IPS-11a (cell line): ENCODE measurements at regions not wholly inside any gene's neighbourhood (a gene's known extent, or its start where the extent isn't known, plus 50 kb on each side); places are given as distances from the start of the nearest gene placed in this dataset.

Experiments used
- H3K4me3 ChIP-seq: one replicate; pipeline ENCODE4 v1.5.1; 2013; ENCODE audit warnings: low read depth, low read length, control low read depth

DNA sequence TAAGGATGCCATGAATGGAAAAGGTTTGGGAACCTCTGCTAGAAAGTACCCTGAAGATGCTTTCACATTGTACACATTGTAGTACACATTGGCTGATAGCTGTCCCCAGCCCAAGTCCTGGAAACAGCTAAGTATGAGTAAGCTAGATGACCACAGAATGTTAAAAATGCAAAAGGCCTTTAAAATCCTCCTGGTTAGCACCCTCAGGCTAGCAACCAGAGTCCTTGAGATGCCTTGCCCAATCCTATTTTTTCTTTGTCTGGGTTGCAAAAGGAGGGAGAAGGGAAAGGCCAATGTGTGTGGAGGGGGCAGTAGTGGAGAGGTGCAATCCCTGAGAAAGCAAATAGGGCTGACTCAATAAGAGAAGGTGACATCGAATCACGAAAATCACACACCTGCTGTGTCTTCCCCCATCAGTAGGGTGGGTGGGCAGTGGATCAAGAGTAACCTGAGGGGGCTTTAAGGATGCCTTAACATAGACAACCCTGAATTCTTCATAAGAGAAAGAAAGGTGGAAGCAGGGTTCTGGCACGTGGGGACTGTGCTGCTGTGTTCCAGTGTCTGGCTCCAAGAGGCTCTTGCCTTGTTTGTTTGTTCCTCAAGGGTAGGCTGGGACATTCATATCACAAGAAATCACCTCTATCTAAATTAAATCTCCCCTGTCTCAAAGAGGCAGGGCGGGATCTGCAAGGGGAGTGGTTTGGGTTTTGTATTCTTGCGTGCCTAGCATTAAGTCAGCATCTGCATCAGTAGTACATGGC lies 266.2 kb upstream of the PLXNA2 start:
- H3K4me3 ChIP-seq, result no peak overlapping the region

DNA sequence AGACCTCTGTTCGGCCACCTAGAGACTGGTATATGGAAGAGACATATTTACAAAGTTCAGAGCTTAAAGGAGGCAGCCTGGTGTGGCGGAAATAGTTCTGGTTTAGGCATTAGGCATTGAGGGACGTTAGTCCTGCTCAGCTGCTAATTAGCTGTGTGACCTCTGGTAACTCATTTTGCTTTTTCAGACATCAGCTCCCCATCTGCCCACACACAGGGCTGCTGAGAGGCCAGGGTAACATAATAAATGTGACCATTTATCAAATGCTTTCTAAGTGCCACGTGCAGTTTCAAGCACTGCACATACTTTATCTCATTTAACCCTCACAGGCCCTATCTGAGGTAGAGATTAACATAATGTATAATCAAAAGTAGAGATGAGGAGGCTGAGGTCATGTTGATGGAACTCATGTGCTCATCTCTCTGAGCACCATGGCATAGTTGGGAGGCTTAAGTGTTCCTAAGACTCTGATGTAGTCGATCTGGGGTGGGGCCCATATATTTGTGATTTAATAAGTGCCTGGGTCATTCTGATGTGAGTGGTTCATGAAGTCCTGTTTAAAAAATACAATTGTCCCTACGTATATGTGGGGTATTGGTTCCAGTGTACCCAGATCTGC lies 267.2 kb upstream of the PLXNA2 start:
- no peak overlapping the region for H3K4me3 ChIP-seq

DNA sequence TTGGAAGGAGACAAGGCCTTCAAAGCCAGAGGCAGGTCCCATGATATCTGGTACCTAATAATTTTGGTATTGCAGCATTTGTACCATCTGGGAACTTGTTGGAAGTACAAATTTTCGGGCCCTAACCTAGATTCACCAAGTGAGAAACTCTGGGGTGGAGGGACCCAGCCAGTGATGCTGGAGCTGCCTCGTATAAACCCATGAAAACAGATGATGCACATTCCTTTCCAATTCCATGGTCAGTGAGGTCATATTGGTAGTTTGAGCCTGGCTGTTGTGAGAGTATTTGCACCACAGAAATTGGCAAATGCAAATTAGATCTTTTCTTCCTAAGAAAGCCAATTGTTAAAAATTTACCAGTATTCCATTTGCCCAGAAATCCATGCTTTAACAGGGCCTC lies 269.6 kb upstream of the PLXNA2 start:
- no peak overlapping the region for H3K4me3 ChIP-seq

DNA sequence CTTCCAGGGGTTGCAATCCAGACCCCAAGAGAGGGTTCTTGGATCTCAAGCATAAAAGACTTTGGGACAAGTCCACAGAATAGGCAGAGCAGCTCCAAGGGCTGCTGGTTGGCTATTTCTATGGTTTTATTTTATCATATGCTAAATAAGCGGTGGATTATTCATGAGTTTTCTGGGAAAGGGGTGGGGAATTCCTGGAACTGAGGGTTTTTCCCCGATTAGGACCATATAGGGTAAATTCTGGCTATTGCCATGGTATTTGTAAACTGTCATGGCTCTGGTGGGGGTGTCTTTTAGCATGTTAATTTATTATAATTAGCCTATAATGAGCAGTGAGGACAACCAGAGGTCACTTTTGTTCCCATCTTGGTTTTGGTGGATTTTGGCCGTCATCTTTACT lies 270.9 kb upstream of the PLXNA2 start:
- no peak overlapping the region for H3K4me3 ChIP-seq

DNA sequence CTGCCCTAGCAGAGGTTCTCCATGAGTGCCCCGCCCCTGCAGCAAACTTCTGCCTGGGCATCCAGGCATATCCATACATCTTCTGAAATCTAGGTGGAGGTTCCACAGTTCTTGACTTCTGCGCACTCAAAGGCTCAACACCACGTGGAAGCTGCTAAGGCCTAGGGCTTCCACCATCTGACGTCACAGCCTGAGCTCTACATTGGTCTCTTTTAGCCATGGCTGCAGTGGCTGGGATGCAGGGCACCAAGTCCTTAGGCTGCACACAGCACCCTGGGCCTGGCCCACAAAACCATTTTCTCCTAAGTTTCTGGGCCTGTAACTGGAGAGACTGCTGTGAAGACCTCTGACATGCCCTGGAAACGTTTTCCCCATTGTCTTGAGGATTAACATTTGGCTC lies 272.6 kb upstream of the PLXNA2 start:
- H3K4me3 ChIP-seq, result no peak overlapping the region

DNA sequence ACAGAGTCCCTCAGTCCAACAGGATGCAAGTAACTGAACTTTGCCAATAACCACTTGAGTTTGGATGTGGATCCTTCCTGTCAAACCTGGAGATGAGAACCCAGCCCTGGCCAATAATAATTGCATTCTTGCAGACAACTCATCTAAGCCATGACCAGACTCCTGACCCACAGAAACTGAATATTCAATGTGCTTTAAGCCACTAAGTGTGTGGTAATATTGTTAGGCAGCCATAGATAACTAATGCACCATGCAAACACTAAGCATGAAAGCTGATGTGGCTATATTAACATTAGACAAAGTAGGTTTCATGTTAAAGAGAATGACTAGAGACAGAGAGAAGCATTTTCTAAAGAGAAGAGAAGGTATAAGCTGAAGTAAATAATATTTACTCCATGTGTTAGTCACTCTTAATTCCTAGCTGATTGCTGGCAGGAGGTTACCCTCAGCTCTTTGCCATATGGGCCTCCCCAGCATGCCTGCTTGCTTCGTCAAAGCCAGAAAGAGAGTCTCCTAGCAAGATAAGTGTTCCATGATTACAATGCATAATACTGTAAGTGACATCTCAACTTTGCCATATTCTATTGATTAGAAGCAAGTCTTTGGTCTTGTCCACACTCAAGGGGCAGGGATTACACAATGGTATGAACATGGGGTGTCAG lies 276.4 kb upstream of the PLXNA2 start:
- no peak overlapping the region for H3K4me3 ChIP-seq

DNA sequence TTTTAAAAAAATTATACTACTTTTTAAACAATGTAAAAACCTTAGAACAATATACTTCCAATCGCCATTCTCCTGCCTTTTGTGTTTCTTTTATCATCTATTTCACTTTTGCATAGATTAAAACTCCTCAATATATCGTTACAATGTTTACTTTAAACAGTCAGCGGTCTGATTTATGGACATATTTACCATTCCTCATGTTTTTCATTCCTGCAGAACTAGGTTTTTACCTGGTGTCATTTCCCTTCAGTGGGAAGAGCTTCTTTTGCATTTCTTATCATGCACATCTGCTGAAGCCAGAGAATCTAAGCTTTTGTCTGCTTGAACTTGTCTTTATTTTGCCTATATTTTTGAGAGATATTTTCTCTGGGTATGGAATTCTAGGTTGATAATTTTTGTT lies 277.4 kb upstream of the PLXNA2 start:
- H3K4me3 ChIP-seq, result no peak overlapping the region

DNA sequence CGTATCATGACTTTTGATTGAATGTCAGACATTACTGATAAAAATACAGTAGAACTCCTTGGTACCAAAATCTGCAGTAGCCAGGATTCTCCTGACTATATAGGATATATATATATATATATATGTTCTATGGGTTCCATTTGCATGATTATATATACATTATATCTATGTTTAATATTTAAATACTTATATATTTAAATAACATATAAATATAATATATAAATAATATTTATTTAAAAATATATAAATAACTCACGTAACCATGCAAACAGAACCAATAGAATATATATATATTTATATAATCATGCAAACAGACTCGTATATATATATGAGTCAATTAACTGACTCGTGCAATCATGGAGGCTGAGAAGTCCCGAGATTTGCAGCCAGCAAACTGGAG lies 278.8 kb upstream of the PLXNA2 start:
- no peak overlapping the region for H3K4me3 ChIP-seq

DNA sequence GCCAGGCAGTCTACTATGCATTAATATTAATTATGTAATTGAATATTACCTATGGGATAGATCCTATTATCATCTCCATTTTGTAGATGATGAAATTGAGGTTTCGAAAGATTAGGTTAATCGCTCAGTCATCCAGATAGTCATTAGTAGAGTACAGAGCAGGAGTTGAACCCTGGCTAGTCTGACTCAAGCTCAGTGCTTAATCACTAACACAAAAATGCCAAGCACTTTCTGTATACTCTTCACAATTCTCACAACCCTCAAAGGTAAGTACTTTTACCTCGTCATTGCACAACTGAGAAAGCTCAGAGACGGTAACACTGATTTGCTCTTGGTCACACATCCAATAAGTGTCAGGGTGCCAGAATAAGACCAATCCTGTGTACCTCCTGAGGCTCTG lies 280.2 kb upstream of the PLXNA2 start:
- H3K4me3 ChIP-seq, result no peak overlapping the region

DNA sequence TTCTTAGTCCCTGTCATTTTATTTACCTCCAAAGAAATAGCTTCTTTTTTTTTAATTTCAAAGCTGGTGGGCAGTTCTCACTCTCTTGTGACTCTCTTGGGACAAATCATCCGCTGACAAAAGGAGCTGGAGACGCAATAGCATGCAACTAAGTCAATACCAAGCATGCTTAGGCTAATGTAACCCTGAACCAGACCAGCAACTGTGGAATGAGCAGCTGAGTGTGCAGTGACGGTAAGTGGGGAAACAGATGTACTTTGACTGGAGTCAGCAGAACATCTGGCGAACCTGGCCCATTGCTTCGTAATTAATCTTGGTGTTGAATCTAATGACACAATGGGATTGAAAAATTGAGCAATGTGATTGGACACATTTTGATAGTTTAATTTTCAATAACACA lies 280.7 kb upstream of the PLXNA2 start:
- no peak overlapping the region for H3K4me3 ChIP-seq

DNA sequence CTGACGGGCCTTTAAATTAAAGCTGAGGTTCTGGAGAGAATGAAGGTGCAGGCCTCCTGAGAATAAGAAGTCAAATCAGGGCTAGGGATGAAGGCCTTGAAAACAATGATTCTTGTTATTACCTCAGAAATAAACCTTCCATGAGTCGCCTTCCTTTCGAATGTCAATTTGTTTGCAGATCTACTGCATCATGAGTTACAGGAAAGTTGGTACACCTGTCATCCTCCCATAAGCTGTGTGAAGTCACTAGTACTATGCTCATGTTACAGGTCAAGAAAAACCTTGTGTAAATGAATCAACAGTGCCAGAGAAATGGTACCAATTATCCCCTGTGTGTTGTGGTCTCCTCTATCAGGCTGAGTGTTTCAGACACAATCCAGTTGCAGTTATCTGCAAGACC lies 281.2 kb upstream of the PLXNA2 start:
- no peak overlapping the region for H3K4me3 ChIP-seq

DNA sequence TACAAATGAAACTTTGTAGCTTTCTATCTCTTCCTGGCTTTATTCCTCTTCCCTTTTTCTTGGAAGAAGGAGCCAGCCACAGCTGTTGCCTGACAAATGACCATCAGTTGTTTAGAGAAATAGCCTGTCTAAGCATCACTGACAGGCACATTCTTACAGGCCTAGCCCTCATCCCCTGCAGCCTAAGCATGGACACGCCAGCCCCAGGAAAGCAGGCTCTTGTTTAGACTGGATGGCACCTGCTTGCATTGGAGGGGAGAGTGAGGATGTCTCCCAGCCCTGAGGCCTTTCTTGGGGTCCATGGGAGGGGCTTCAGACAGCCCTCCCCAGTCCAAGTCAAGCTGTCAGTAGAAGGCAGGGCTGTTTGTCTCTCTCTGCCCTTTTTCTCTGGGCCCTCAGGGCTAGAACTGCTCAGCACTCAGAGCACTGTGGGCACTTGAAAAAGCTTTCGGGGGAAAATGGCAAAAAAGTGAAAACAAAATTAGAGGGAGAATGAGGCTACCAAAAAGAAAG lies 282.5 kb upstream of the PLXNA2 start:
- no peak overlapping the region for H3K4me3 ChIP-seq

DNA sequence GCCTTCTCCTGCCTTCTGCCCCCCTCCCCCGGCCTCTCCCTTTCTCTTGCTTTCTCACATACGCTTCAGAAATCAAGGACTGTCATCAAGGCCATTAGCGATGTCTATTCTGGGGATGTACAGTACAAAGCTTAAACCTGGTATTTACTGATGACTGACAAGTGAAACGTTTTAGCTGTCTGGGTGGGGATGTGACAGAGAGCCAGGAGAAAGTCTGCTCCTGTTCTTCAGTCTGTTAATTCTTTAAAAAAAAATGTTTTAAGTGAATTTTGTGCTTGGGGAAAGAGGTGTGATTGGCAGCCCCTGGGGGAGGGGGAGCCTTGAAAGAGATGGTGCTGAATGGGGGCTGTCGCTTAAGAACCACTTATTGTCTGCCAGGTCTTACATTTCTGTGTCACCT lies 283.0 kb upstream of the PLXNA2 start:
- no peak overlapping the region for H3K4me3 ChIP-seq

DNA sequence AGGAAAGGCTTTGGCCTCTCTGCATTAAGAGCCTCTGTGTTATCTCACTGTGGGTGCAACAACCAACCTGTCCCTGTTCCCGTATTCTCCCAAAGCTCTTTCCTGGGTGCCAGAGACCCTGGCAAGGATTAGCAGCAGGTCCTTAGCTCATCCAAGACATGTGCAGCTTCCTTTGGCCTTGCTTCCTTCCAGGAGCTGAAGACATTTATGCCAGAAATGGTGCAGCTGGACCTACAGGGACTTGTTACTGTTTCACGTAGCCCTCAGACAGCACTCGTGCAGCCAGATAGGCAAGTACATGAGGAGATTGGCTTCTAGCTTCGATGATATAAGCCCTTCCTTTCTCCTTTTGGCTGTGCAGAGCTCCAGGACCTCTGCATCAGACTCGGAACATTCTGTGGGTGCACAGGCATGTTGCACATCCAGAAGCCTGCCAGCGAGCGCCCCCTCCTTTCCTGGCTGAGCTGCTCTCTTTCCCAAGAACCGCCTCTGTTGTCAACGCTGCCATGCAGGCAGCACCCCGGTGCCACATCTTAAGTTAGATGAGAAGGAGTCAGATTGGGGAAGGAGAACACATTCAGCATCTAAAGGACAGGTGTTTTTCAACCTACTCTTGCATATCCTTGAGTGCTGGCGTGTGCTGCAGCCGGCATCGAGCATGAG lies 284.5 kb upstream of the PLXNA2 start:
- no peak overlapping the region for H3K4me3 ChIP-seq

DNA sequence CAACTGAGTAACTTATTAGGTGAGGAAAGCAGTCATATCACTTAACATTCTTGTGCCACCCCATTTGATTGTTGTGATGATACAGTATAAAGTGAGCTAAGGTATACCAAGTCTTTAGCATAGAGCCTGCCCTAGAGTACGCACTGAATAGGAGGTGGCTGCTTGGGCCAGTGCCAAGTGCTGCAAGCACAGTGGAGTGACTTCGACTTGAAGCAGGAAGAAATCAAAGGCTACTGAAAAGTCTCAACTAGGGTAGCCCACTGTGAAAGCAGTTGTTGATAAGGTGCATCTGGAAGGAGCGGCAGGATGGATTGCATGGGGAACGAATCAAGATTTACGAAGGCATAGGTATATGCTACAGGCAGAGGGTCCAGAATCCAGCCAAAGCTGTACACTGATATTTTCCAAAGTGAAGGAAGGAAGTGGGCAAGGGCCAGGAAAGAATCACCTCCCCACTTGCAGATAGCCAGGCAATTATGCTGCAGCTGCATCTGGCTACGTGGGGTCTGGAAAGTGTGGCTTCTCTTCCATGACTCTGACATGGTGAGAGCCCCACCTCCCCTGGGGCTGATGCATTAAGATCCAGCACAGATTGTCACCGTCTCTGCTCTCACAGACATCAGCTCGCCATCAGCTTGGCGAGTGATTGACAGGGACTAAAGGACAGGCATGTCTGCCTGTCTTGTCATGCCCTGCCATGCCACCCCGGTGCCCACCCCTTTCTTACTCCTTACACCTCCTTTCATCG lies 287.0 kb upstream of the PLXNA2 start:
- H3K4me3 ChIP-seq, result no peak overlapping the region

DNA sequence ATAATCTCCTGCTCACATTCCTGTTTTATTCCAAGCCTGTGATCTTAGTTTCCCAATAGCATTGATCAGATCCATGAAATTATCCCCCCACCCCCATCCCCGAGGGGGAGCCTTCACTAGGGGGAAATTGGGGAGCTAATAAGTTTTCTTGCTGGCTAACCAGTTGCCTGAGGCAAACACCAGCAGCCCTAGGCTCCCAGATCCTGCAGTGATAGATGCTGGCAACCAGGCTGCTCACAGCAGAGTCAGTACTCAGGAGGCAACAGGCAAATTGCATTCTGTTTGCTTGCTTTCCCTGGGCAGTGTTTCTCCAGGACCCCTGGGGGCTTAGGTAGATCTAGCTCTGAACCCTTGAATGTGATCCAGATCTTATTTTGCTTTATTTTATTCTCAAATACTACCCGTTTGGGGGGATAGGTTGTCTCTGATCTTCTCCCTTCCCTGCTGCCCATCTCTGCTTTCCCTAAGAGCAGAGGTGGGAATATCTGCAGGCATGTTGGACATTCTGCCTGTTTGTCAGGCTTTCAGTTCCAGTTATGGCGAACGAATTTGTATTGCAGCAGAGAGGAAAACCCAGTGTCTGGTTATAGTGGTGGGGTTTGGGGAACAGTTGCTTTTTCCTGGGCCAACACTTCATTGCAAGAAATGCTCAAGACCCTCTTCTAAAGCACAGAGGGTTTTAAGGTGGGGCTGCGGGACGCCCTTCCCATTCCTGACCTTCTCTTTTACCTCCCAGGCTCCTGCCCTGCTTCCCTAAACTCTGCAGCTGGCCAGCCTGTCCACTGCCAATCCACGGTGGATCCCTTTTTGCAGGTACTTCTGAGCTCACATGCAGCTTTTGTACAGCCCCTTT lies 289.8 kb upstream of the PLXNA2 start:
- H3K4me3 ChIP-seq, result no peak overlapping the region

DNA sequence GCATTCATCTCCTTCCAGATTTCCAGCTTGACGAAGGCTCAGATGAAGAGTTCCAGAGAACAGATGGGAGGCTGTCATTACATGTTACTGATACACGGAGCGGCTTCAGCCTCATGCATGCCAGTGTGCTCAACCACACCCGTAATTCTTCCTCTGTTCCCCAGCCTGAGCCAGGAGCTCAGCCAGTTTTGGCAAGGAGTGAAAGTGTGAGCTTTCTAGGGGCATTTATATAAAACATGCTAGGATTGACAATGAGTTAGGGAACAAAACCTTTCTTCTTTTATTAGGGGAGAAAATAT lies 290.4 kb upstream of the PLXNA2 start:
- no peak overlapping the region for H3K4me3 ChIP-seq

DNA sequence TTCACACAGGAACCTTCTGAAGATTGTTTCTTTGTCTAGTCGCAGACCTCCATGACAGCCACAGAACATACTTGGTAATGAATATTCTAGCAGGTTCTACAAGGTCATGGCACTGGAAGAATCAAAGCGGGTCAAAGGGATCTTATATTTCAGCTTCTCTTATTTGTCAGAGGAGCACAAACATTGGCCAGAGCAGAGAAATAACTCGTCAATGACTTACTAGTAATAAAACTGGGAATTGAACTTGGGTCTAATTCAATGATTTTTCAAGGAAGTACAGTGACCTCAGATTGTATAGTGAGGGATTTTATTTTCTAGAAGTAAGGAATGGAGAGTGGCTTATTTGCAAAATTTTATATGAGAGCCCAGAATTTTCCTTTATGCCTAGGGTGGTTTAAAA lies 290.8 kb upstream of the PLXNA2 start:
- H3K4me3 ChIP-seq, result no peak overlapping the region

DNA sequence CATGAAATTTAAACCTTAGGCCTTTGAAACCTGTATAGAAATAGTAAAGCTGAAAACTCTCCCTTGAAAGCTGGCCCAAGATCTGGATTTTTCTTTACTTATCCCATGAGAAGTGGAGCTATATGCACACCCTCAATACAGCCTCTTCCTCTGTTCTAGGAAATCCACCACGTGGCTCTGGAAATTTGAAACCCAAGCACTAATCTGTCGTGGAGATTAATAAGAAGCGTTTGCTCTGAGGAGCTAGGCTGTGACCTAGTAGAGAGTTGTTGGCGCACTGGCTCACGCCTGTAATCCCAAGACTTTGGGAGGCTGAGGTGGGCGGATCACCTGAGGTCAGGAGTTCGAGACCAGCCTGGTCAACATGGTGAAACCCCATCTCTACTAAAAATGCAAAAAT lies 291.3 kb upstream of the PLXNA2 start:
- H3K4me3 ChIP-seq, result no peak overlapping the region

DNA sequence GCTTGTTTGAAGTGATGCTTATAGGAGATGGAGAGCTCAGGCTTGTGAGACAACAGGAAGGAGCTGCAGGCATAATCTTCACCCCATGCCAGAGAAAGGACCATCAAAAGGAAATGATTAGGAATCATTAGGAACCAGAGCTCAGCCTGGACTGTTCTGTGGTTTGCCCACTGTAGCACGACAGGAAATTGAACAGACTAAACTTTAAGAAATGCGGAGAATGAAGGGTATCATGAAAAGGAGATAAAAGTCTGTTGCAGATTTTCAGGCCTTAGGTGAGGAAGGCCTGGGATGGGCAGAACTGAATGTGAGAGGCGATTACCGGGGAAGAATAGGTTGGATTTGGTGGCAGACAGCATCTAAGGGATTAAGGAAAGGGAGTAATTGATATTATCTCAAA lies 292.0 kb upstream of the PLXNA2 start:
- no peak overlapping the region for H3K4me3 ChIP-seq
